Heart left ventricle (tissue), 16 donors: ENCODE measurements at regions not wholly inside any gene's neighbourhood (a gene's known extent, or its start where the extent isn't known, plus 50 kb on each side); places are given as distances from the start of the nearest gene placed in this dataset.

Experiments used
- ATAC-seq, 4 donors: fragments of 200-7000 bp; cut with Tn5 transposase; one replicate each; pipeline ENCODE4 v1.9.1; 2020 to 2022; ENCODE audit warnings: moderate library complexity in 4 of 4, mild to moderate bottlenecking in 3 of 4, moderate number of reproducible peaks in 1 of 4
- DNase-seq, 5 donors: peaks; one replicate each; pipeline ENCODE4 v3.0.0-alpha.2; 2020
- H3K27ac ChIP-seq, 12 donors: fragments of 200-600 bp; sonication (generic) in 4 of 12; one replicate each; pipeline versions ENCODE4 v1.5.0 to v1.8.0; 2016 to 2022; ENCODE audit warnings: mild to moderate bottlenecking in 2 of 12
- H3K27me3 ChIP-seq, 9 donors: fragments of 200-600 bp; sonication (generic) in 2 of 9; one replicate each; pipeline versions ENCODE4 v1.5.1 to v1.8.0; 2016 to 2022; ENCODE audit warnings: mild to moderate bottlenecking in 3 of 9
- H3K36me3 ChIP-seq, 9 donors: fragments of 200-600 bp; sonication (generic) in 2 of 9; one replicate each; pipeline versions ENCODE4 v1.5.0 to v1.8.0; 2018 to 2022; ENCODE audit warnings: mild to moderate bottlenecking in 2 of 9
- H3K4me1 ChIP-seq, 12 donors: fragments of 200-600 bp; sonication (generic) in 4 of 12; one replicate each; pipeline versions ENCODE4 v1.5.0 to v1.8.0; 2016 to 2022; ENCODE audit warnings: mild to moderate bottlenecking in 3 of 12
- H3K4me3 ChIP-seq, 12 donors: fragments of 200-600 bp; sonication (generic) in 4 of 12; one replicate each; pipeline versions ENCODE4 v1.5.0 to v1.8.0; 2017 to 2022; ENCODE audit warnings: mild to moderate bottlenecking in 9 of 12, moderate library complexity in 4 of 12
- H3K9me3 ChIP-seq, 12 donors: fragments of 200-600 bp; sonication (generic) in 4 of 12; one replicate each; pipeline versions ENCODE4 v1.5.0 to v1.8.0; 2016 to 2022; ENCODE audit warnings: mild to moderate bottlenecking in 1 of 12
- POLR2A ChIP-seq, 2 donors: fragments of 450-650 bp; IDR thresholded peaks; one replicate each; pipeline ENCODE4 v1.6.1; 2017; ENCODE audit warnings: antibody characterized with exemption in 2 of 2, mild to moderate bottlenecking in 2 of 2, moderate library complexity in 2 of 2
- WGBS, 4 donors: extraction: QIAGEN DNeasy Blood & Tissue Kit in 2 of 4; methylation state at CpG; one replicate each; pipeline versions ENCODE4 v1.1.5 to v1.1.7; 2013 to 2018; 5-methylcytosine and 5-hydroxymethylcytosine counted together
- intact Hi-C, 10 donors: fragments of 100-400 bp; cut with DNase I; formaldehyde crosslinking; loops; one replicate each; pipeline versions ENCODE4 v1.11.1 to v1.14.2; 2022
- TF ChIP-seq, protein P1 (sequence below), 12 donors: fragments of 200-600 bp; sonication (generic) in 4 of 12; IDR thresholded peaks; one replicate each; pipeline versions ENCODE4 v1.5.0 to v1.8.0; 2018 to 2022; ENCODE audit warnings: antibody characterized with exemption in 12 of 12, mild to moderate bottlenecking in 5 of 12
- donor health status: ischemic (EF 13 %, LVEDD 7.1; RV severe dilation, severe dysfunction).
- donor health status: healthy with polysubstance abuse.
- donor health status: DM: no; HTN: yes; CAD: no.
- donor health status: DM: no; HTN: no; CAD: no.
- donor health status: ischemic (EF 25% LVEDD 6.9; RV normal size, moderate dysfunction).
- donor health status: ischemic (EF 25% LVEDD 5.7; RV mildly dilated, moderate dysfunction).
- donor health status: healthy.
- donor health status: DM: yes; HTN: yes; CAD: no.
- donor health status: ischemic (EF 35%, LVEDD 5.7; RV mildly dilated, moderate dysfunction).
- donor health status: nonischemic (EF 11% LVEDD 7.7; RV severe dilation, severe dysfunction).
- donor health status: DM: yes; HTN: yes; CAD: no.
- donor health status: PGD.
- donor health status: ischemic (EF 29% LVEDD 5.4; RV normal size, mild dysfunction).
- donor health status: nonischemic (EF 23%, LVEDD 6.1; RV moderate dilation, normal function).

DNA sequence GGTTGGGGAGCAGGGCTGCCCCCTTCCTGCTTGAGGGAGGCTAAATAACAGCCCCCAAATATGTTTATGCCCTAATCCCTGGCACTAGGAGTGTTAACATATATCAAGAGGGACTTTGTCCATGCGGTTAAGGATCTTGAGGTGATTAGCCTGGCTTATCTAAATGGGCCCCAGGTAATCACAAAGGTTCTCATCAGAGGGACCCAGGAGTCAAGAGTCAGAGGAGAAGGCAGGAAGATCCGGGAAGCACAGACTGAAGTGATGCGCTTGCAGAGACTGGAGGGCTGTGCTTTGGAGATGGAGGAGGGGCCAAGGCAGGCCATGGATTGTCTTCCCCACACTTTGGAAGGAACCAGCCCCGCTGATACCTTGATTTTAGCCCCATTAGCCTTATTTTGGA, 86.4 kb downstream of the IER5 start:
- intact Hi-C loops: no loop called here
- TF ChIP-seq, protein P1, sequence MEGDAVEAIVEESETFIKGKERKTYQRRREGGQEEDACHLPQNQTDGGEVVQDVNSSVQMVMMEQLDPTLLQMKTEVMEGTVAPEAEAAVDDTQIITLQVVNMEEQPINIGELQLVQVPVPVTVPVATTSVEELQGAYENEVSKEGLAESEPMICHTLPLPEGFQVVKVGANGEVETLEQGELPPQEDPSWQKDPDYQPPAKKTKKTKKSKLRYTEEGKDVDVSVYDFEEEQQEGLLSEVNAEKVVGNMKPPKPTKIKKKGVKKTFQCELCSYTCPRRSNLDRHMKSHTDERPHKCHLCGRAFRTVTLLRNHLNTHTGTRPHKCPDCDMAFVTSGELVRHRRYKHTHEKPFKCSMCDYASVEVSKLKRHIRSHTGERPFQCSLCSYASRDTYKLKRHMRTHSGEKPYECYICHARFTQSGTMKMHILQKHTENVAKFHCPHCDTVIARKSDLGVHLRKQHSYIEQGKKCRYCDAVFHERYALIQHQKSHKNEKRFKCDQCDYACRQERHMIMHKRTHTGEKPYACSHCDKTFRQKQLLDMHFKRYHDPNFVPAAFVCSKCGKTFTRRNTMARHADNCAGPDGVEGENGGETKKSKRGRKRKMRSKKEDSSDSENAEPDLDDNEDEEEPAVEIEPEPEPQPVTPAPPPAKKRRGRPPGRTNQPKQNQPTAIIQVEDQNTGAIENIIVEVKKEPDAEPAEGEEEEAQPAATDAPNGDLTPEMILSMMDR (IDR thresholded peaks at IDR 0.05): no peak
- TF ChIP-seq POLR2A (IDR thresholded peaks at IDR 0.05): no peak
- H3K27me3 ChIP-seq: no peaks in the 10 kb centered on the region
- no peaks in the 10 kb centered on the region for H3K36me3 ChIP-seq
- WGBS, 4 donors: 86 to 91% (median 88%) methylated on average over 4 of the region's 4 CpGs
- H3K27ac ChIP-seq: no peak overlapping the region
- no peaks in the 10 kb centered on the region for H3K9me3 ChIP-seq
- no peak for ATAC-seq
- DNase-seq: no peak
- peaks cover 0 to 18% (median 7%) of the 10 kb centered on the region in 12 donors for H3K4me1 ChIP-seq
- no peak overlapping the region for H3K4me3 ChIP-seq

GRCh38 chr1:181175356-181175910, 86.9 kb downstream of the IER5 start:
- ATAC-seq (no peak), DNase-seq (peak in 1 of 5 donors; percentile 13)
- intact Hi-C loops: no loop called here
- H3K4me3 ChIP-seq: no peak overlapping the region
- peaks cover 0 to 23% (median 12%) of the 10 kb centered on the region in 12 donors for H3K4me1 ChIP-seq
- no peaks in the 10 kb centered on the region for H3K9me3 ChIP-seq
- H3K27ac ChIP-seq: no peak overlapping the region
- H3K36me3 ChIP-seq: no peaks in the 10 kb centered on the region
- H3K27me3 ChIP-seq: no peaks in the 10 kb centered on the region
- 83 to 88% (median 87%) methylated on average over 5 to 6 of the region's 6 CpGs for WGBS, 4 donors
- TF ChIP-seq POLR2A (IDR thresholded peaks at IDR 0.05): no peak
- TF ChIP-seq, protein P1 (IDR thresholded peaks at IDR 0.05): no peak

- 90 to 98% (median 93%) methylated on average over 5 of the region's 5 CpGs for WGBS, 4 donors
Observed at GRCh38 chr1:181175955-181176354, 87.5 kb downstream of the IER5 start.

DNA sequence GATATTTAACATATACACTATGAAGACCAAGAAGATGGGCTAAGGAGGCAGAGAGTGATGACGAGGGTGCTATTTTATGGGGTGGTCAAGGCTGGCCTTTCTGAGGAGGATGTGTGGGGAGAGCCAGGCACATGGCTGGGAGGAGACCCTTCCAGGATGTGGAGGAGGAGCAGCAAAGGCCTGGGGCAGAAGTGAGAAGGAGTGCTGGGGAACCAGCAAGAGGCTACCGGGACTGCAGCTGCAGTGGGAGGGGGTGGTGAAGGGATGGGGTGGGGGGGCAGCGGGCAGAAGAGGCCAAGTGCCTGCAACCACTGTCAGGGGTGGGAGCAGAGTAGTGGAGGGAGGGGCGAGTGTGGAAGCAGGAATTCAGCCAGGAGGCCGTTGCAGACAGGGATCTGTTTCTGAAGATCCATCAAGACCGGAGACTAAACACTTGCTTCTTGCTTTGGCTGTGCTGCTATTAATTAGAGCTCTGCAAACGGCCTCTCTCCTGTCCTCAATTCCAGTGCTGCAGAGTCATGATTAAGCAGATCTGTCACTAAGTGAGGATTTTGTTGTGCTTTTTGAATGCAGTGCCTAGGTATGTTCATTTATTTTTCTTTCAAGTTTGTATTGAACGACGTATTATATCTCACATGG, 89.9 kb downstream of the IER5 start:
- Histone ChIP-seq H3K9me3 (no peaks in the 10 kb centered on the region), H3K27ac (peak overlapping the region in 1 of 12 donors; percentile 84), H3K4me1 (peaks cover 0 to 45% (median 14%) of the 10 kb centered on the region in 12 donors), H3K36me3 (no peaks in the 10 kb centered on the region), H3K4me3 (no peak overlapping the region), H3K27me3 (no peaks in the 10 kb centered on the region)
- DNase-seq: no peak
- intact Hi-C loops: no loop called here
- no peak for ATAC-seq
- WGBS, 4 donors: 45 to 57% (median 47%) methylated on average over 9 of the region's 9 CpGs
- TF ChIP-seq, protein P1 (IDR thresholded peaks at IDR 0.05): no peak

More at GRCh38 chr1:181175955-181176354, 87.5 kb downstream of the IER5 start:
- no peak for ATAC-seq
- H3K4me3 ChIP-seq: no peak overlapping the region
- H3K27me3 ChIP-seq: no peaks in the 10 kb centered on the region
- peak in 1 of 5 donors; percentile 8 for DNase-seq
- TF ChIP-seq POLR2A (IDR thresholded peaks at IDR 0.05): no peak
- TF ChIP-seq, protein P1 (IDR thresholded peaks at IDR 0.05): no peak
- H3K36me3 ChIP-seq: no peaks in the 10 kb centered on the region
- no peak overlapping the region for H3K27ac ChIP-seq
- H3K9me3 ChIP-seq: no peaks in the 10 kb centered on the region
- intact Hi-C loops: no loop called here
- H3K4me1 ChIP-seq: peaks cover 0 to 26% (median 14%) of the 10 kb centered on the region in 12 donors
